Neural crest cell (in vitro differentiated cells): ENCODE measurements at regions not wholly inside any gene's neighbourhood (a gene's known extent, or its start where the extent isn't known, plus 50 kb on each side); places are given as distances from the start of the nearest gene placed in this dataset.

ENCODE experiments used
- DNase-seq: peaks from one replicate; pipeline ENCODE4 v3.0.0; 2021; ENCODE audit warnings: low read depth, mixed read lengths, low spot score
- H3K27ac Mint-ChIP-seq: one replicate; pipeline ENCODE4 v1.8.0; 2021; ENCODE audit warnings: mild to moderate bottlenecking, mixed read lengths; ENCODE audit not compliant: unreplicated experiment
- H3K27me3 Mint-ChIP-seq: 2 replicates; pipeline ENCODE4 v1.8.0; 2021; ENCODE audit warnings: low read depth, mild to moderate bottlenecking, mixed read lengths
- H3K36me3 Mint-ChIP-seq: 2 replicates; pipeline ENCODE4 v1.8.0; 2021; ENCODE audit warnings: low read depth, mild to moderate bottlenecking, mixed read lengths
- H3K4me1 Mint-ChIP-seq: 2 replicates; pipeline ENCODE4 v1.8.0; 2021; ENCODE audit warnings: mixed read lengths
- H3K4me3 Mint-ChIP-seq: one replicate; pipeline ENCODE4 v1.8.0; 2021; ENCODE audit warnings: mild to moderate bottlenecking, mixed read lengths
- H3K9me3 Mint-ChIP-seq: 2 replicates; pipeline ENCODE4 v1.8.0; 2021; ENCODE audit warnings: mixed read lengths
- CTCF ChIP-seq: fragments of 200-600 bp; sonication (generic); conservative IDR thresholded peaks from 2 replicates; pipeline ENCODE4 v1.5.0; 2021; ENCODE audit warnings: antibody characterized with exemption, mild to moderate bottlenecking

GRCh38 chr6:106750142-106750918, 121.0 kb downstream of the QRSL1 start:
- no peak overlapping the region for H3K27ac Mint-ChIP-seq
- peaks cover 9% of the 10 kb centered on the region for H3K4me1 Mint-ChIP-seq
- DNase-seq = no peak
- no peak overlapping the region for H3K4me3 Mint-ChIP-seq
- TF ChIP-seq CTCF = no peak
- no peaks in the 10 kb centered on the region for H3K9me3 Mint-ChIP-seq
- H3K27me3 Mint-ChIP-seq = no peaks in the 10 kb centered on the region
- no peaks in the 10 kb centered on the region for H3K36me3 Mint-ChIP-seq

DNA sequence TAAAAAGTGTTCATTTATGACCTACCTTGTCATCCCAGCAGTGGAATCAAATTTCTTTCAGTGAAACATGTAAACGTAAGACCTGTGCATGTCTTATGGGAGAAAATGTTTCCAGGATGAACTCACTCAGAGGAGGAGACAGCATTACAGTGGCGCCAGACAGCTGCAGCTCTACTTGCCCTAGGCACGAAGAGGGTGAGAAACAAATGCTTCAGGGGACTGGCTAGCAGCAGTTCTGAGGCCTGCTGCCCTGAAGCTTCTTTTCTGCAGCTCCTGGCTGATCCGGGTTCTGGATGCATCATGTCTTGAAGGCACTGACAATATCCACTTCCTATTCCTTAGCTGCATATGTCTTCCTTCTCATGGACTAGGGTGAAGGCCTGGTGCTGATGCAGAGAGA, 120.2 kb downstream of the QRSL1 start:
- Mint-ChIP-seq H3K4me3 (no peak overlapping the region), H3K9me3 (no peaks in the 10 kb centered on the region), H3K4me1 (peaks cover 9% of the 10 kb centered on the region), H3K27ac (no peak overlapping the region), H3K36me3 (no peaks in the 10 kb centered on the region), H3K27me3 (no peaks in the 10 kb centered on the region)
- no peak for DNase-seq
- no peak for TF ChIP-seq CTCF

DNA sequence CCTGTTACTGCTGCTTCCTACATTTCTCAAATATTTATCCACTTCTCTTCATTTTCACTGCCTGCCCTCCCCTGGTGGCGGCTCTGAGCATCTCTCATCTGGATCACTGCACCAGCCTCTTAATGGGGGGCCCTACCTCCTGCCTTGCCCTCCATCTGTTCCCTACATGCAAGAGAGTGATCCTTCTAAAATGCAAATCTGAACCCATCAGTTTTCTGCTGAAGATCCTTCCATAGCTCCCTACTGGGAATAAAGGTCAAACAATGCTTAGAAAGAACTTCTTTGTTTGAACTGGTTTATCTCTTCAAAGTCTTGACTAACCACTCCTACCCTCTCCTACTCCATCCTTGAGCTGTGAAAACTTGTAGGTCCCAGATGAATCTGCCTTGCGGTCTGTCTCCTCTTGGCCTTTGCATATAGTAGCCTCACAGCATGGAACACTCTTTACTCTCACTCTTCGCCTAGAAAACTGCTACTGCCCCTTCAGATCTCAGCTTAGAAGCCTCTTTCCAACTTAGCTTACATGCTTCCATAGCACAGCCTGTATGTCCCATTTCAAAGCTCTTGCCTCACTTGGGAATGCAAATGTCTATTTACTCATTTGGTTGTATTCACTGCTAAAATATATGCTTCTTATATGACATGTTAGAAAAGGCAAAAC, 119.3 kb downstream of the QRSL1 start:
- Mint-ChIP-seq H3K36me3 (no peaks in the 10 kb centered on the region), H3K4me3 (no peak overlapping the region), H3K4me1 (peaks cover 9% of the 10 kb centered on the region)

GRCh38 chr6:106747139-106747538, 117.8 kb downstream of the QRSL1 start:
- Mint-ChIP-seq H3K4me3 (no peak overlapping the region), H3K36me3 (no peaks in the 10 kb centered on the region), H3K27ac (peak overlapping the region; percentile 64), H3K27me3 (no peaks in the 10 kb centered on the region), H3K4me1 (peaks cover 9% of the 10 kb centered on the region), H3K9me3 (peaks cover 12% of the 10 kb centered on the region)
- no peak for DNase-seq
- TF ChIP-seq CTCF = no peak

More for the DNA sequence above, 119.3 kb downstream of the QRSL1 start:
- no peak for DNase-seq
- H3K27me3 Mint-ChIP-seq = no peaks in the 10 kb centered on the region
- H3K9me3 Mint-ChIP-seq = peaks cover 7% of the 10 kb centered on the region
- peak; percentile 34 for TF ChIP-seq CTCF
- H3K27ac Mint-ChIP-seq = no peak overlapping the region

GRCh38 chr6:106746652-106747051, 117.3 kb downstream of the QRSL1 start:
- TF ChIP-seq CTCF = no peak
- H3K4me3 Mint-ChIP-seq = no peak overlapping the region
- H3K27ac Mint-ChIP-seq = no peak overlapping the region
- DNase-seq = no peak
- H3K27me3 Mint-ChIP-seq = no peaks in the 10 kb centered on the region
- peaks cover 12% of the 10 kb centered on the region for H3K9me3 Mint-ChIP-seq
- peaks cover 9% of the 10 kb centered on the region for H3K4me1 Mint-ChIP-seq
- no peaks in the 10 kb centered on the region for H3K36me3 Mint-ChIP-seq
